ENCODE measurements at regions not wholly inside any gene's neighbourhood (a gene's known extent, or its start where the extent isn't known, plus 50 kb on each side); places are given as distances from the start of the nearest gene placed in this dataset.

DNA sequence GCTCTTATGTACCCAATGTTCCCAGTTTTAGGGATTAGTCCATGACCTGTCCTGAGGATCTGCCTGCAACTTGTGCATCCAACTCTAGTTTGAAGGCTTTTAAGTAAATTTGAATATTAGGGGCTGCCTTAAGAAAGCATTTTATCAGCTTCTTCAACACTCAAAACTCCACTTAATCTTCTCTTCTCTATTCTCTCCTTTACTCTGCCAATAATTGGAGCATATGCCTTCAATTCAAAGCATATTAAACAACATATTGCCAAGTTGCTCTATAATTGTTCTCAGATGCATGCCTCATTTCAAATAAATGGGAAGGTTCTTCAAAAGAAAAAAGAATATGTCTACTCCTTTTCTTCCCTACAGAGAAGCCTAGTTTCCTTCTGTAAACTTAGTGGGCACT, 84.8 kb upstream of the NCKAP5 start:
- TF ChIP-seq, protein P1, sequence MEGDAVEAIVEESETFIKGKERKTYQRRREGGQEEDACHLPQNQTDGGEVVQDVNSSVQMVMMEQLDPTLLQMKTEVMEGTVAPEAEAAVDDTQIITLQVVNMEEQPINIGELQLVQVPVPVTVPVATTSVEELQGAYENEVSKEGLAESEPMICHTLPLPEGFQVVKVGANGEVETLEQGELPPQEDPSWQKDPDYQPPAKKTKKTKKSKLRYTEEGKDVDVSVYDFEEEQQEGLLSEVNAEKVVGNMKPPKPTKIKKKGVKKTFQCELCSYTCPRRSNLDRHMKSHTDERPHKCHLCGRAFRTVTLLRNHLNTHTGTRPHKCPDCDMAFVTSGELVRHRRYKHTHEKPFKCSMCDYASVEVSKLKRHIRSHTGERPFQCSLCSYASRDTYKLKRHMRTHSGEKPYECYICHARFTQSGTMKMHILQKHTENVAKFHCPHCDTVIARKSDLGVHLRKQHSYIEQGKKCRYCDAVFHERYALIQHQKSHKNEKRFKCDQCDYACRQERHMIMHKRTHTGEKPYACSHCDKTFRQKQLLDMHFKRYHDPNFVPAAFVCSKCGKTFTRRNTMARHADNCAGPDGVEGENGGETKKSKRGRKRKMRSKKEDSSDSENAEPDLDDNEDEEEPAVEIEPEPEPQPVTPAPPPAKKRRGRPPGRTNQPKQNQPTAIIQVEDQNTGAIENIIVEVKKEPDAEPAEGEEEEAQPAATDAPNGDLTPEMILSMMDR (conservative IDR thresholded peaks at IDR 0.05; ENCODE audit: low read depth, low read length) = no peak
- TF ChIP-seq, protein P2, sequence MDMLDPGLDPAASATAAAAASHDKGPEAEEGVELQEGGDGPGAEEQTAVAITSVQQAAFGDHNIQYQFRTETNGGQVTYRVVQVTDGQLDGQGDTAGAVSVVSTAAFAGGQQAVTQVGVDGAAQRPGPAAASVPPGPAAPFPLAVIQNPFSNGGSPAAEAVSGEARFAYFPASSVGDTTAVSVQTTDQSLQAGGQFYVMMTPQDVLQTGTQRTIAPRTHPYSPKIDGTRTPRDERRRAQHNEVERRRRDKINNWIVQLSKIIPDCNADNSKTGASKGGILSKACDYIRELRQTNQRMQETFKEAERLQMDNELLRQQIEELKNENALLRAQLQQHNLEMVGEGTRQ (IDR thresholded peaks at IDR 0.05; ENCODE audit: low read depth, low read length) = no peak
- TF ChIP-seq MAZ (IDR thresholded peaks at IDR 0.05; ENCODE audit: borderline replicate concordance, low read depth, low read length) (no peak), POLR2A (IDR thresholded peaks at IDR 0.05; ENCODE audit: low read depth, low read length) (no peak), RAD21 (IDR thresholded peaks at IDR 0.05; ENCODE audit: low read length) (no peak), CEBPB (IDR thresholded peaks at IDR 0.05; ENCODE audit: low read depth, low read length) (no peak), FOS (IDR thresholded peaks at IDR 0.05; ENCODE audit: low read depth, low read length) (no peak), BHLHE40 (IDR thresholded peaks at IDR 0.05; ENCODE audit: low read depth, low read length) (no peak), CHD1 (IDR thresholded peaks at IDR 0.05; ENCODE audit: low read depth, low read length) (no peak)
